K562 (cell line): ENCODE measurements at regions not wholly inside any gene's neighbourhood (a gene's known extent, or its start where the extent isn't known, plus 50 kb on each side); places are given as distances from the start of the nearest gene placed in this dataset.
A peak's percentile ranks its signal among the peaks of the same experiment; 100 is the strongest.

Experiments used
- ATAC-seq: fragments of 200-7000 bp; cut with Tn5 transposase; 3 replicates; pipeline ENCODE4 v1.9.1; 2020; ENCODE audit warnings: moderate library complexity
- BruUV-seq: library from RNA; stranded (reverse); fragments of 400-500 nt; replicated peaks from 2 replicates; lab custom pipeline; 2021; lab: Mats Ljungman, UMichigan
- CTCF ChIA-PET: fragments of 300-600 bp; formaldehyde crosslinking; extraction: SDS; loops from one replicate; lab custom pipeline; 2021; ENCODE audit warnings: low intra/inter-chr PET ratio; lab: Yijun Ruan, JAX
- POLR2A ChIA-PET: fragments of 300-600, 350-650 bp; sonication (Branson Sonifier 250); formaldehyde crosslinking; extraction: SDS; loops from one replicate; lab custom pipeline; 2021; ENCODE audit warnings: antibody characterized with exemption, inconsistent platforms; lab: Yijun Ruan, JAX
- DNase-seq, 4 experiments: peaks; one replicate each; pipeline versions ENCODE4 v3.0.0 to v3.0.0-alpha.2; 2011 to 2018; ENCODE audit warnings: low spot score in 3 of 4, mixed read lengths in 3 of 4; ENCODE audit errors: extremely low read depth in 1 of 4
- FAIRE-seq: peaks from 2 replicates; lab custom pipeline; 2011; peaks lifted over from hg19 to GRCh38; lab: Jason Lieb, UNC
- H2AFZ ChIP-seq: 2 replicates; pipeline ENCODE4 v1.6.0; 2011; ENCODE audit warnings: low read depth, low read length, control low read depth, inconsistent platforms
- H3K27ac ChIP-seq: fragments of 200-600 bp; 3 replicates; pipeline ENCODE4 v1.8.0; 2011; ENCODE audit warnings: low read depth, mild to moderate bottlenecking, control low read depth, inconsistent platforms, low read length, moderate library complexity, mixed read lengths; ENCODE audit errors: extremely low read depth
- H3K27me3 ChIP-seq, 2 experiments: fragments of 300-600 bp in 1 of 2; 2 replicates in 1 of 2; 3 replicates in 1 of 2; pipeline versions ENCODE4 v1.6.0 to v1.8.0; 2011; ENCODE audit warnings: inconsistent platforms in 2 of 2, low read length in 2 of 2, mild to moderate bottlenecking in 1 of 2, mixed read lengths in 1 of 2, moderate library complexity in 1 of 2; ENCODE audit not compliant: control insufficient read depth in 2 of 2, insufficient read depth in 2 of 2
- H3K36me3 ChIP-seq: fragments of 300-600 bp; 3 replicates; pipeline ENCODE4 v1.8.0; 2011; ENCODE audit warnings: mild to moderate bottlenecking, low read length, inconsistent platforms; ENCODE audit not compliant: control insufficient read depth, insufficient read depth
- H3K4me1 ChIP-seq, 2 experiments: fragments of 200-600 bp in 1 of 2; replicated peaks in 1 of 2; 2 replicates in 1 of 2; 3 replicates in 1 of 2; pipeline versions ENCODE4 v1.5.1 to v1.8.0; 2011; ENCODE audit warnings: inconsistent platforms in 2 of 2, low read length in 2 of 2, mild to moderate bottlenecking in 1 of 2, mixed read lengths in 1 of 2, moderate library complexity in 1 of 2; ENCODE audit not compliant: control insufficient read depth in 2 of 2, insufficient read depth in 2 of 2
- H3K4me2 ChIP-seq: 2 replicates; pipeline ENCODE4 v1.6.1; 2011; ENCODE audit warnings: low read length, control low read depth, inconsistent platforms, mixed read lengths; ENCODE audit not compliant: insufficient read depth
- H3K4me3 ChIP-seq: fragments of 200-600 bp; sonication (generic), shearing (Covaris generic); 2 replicates; pipeline ENCODE4 v1.5.1; 2016; ENCODE audit warnings: control low read depth, inconsistent platforms
- H3K79me2 ChIP-seq: fragments of 200-600 bp; 3 replicates; pipeline ENCODE4 v1.8.0; 2011; ENCODE audit warnings: low read length, inconsistent platforms; ENCODE audit not compliant: control insufficient read depth, insufficient read depth
- H3K9ac ChIP-seq, 2 experiments: 2 replicates each; pipeline versions ENCODE4 v1.6.0 to v1.6.1; 2011; ENCODE audit warnings: low read depth in 2 of 2, low read length in 2 of 2, control low read depth in 1 of 2, inconsistent platforms in 1 of 2, mild to moderate bottlenecking in 1 of 2, mixed read lengths in 1 of 2; ENCODE audit not compliant: insufficient read depth in 1 of 2
- H3K9me1 ChIP-seq: one replicate; pipeline ENCODE4 v1.6.0; 2011; ENCODE audit warnings: inconsistent platforms, mild to moderate bottlenecking, low read length, moderate library complexity; ENCODE audit not compliant: control insufficient read depth, insufficient read depth
- H3K9me3 ChIP-seq: replicated peaks from 2 replicates; pipeline ENCODE4 v1.5.1; 2011; ENCODE audit warnings: low read depth, low read length, inconsistent platforms; ENCODE audit not compliant: control insufficient read depth, insufficient read depth
- H4K20me1 ChIP-seq: replicated peaks from 2 replicates; pipeline ENCODE4 v1.6.1; 2011; ENCODE audit warnings: low read length, inconsistent platforms, mixed read lengths; ENCODE audit not compliant: control insufficient read depth, insufficient read depth
- CLOCK ChIP-seq: fragments of 250-450 bp; sonication (Bioruptor Pico); IDR thresholded peaks from 2 replicates; pipeline ENCODE4 v1.4.0; 2020; ENCODE audit warnings: mild to moderate bottlenecking, moderate library complexity, borderline replicate concordance
- ELF4 ChIP-seq: fragments of 450-650 bp; formaldehyde crosslinking; IDR thresholded peaks from 2 replicates; pipeline ENCODE4 v1.4.0; 2022; ENCODE audit warnings: missing genetic modification characterization
- GTF2B ChIP-seq: IDR thresholded peaks from 2 replicates; pipeline ENCODE4 v1.6.1; 2011; ENCODE audit not compliant: insufficient read length; ENCODE audit errors: extremely low read depth
- NUFIP1 ChIP-seq: fragments of 450-650 bp; IDR thresholded peaks from 2 replicates; pipeline ENCODE4 v1.6.1; 2018; ENCODE audit not compliant: partially characterized antibody
- PHF8 ChIP-seq: fragments of 200-600 bp; sonication (generic); IDR thresholded peaks from 2 replicates; pipeline ENCODE4 v1.6.1; 2012; ENCODE audit warnings: mixed run types, mild to moderate bottlenecking, inconsistent platforms, low read length, moderate library complexity, borderline replicate concordance
- TFAP4 ChIP-seq: sonication (generic); formaldehyde crosslinking; IDR thresholded peaks from 2 replicates; pipeline ENCODE4 v1.8.0; 2022; ENCODE audit warnings: missing genetic modification reagents, mild to moderate bottlenecking, moderate library complexity, borderline replicate concordance
- ZNF551 ChIP-seq: fragments of 250-450 bp; sonication (Bioruptor Pico); IDR thresholded peaks from 2 replicates; pipeline ENCODE4 v1.5.0; 2021; ENCODE audit warnings: mild to moderate bottlenecking, moderate library complexity
- ZNF655 ChIP-seq: fragments of 250-450 bp; sonication (Bioruptor Pico); IDR thresholded peaks from 2 replicates; pipeline ENCODE4 v1.5.0; 2021
- WGBS: fragments of 100-300 bp; shearing (Covaris generic); methylation state at CpG from one replicate; pipeline ENCODE4 v1.1.6; 2016; ENCODE audit warnings: low coverage, mixed read lengths; ENCODE audit not compliant: insufficient coverage; ENCODE audit errors: missing lambda C conversion rate; 5-methylcytosine and 5-hydroxymethylcytosine counted together
- in situ Hi-C: fragments of 300-500 bp; cut with MboI; formaldehyde crosslinking; loops from 4 replicates; pipeline ENCODE4 v1.15.0; 2018; ENCODE audit warnings: inconsistent platforms, mixed read lengths
- intact Hi-C: fragments of 100-400 bp; cut with micrococcal nuclease; formaldehyde crosslinking; loops from 2 replicates; pipeline ENCODE4 v1.14.2; 2022

GRCh38 chr18:2108591-2108990, 462.7 kb downstream of the METTL4 start (continued):
- TF ChIP-seq CLOCK (CRISPR knock-in tag) (no peak), ZNF655 (CRISPR knock-in tag) (no peak), TFAP4 (no peak), ELF4 (no peak)

- Histone ChIP-seq H3K27ac (no peak overlapping the region), H3K4me1 (no peaks in the 10 kb centered on the region; a peak in 1 of 5 replicates), H3K9me3 (no peaks in the 10 kb centered on the region), H3K4me2 (no peak overlapping the region), H3K27me3 (no peaks in the 10 kb centered on the region), H3K9ac (no peak overlapping the region), H3K79me2 (no peaks in the 10 kb centered on the region), H4K20me1 (no peaks in the 10 kb centered on the region), H3K4me3 (no peak overlapping the region), H2AFZ (no peak overlapping the region), H3K9me1 (no peaks in the 10 kb centered on the region), H3K36me3 (no peaks in the 10 kb centered on the region)
- DNase-seq (no peak), ATAC-seq (no peak), FAIRE-seq (peak; percentile 19)
- no TSS peak for BruUV-seq
- ChIA-PET POLR2A (interaction anchor here (1.2 kb wide), 1 partner anchor 10 kb away, joined by 3 read pairs; no protein-coding TSS in a partner anchor), CTCF (no interaction called here)
- 4% methylated on average over 3 of the region's 3 CpGs for WGBS
- in situ Hi-C loops (loop anchor here (5.0 kb wide), 1 partner anchor 426 kb away; no protein-coding TSS in a partner anchor), intact Hi-C loops (no loop called here)
- no peak for TF ChIP-seq GTF2B
- no peak for TF ChIP-seq PHF8
- no peak for TF ChIP-seq NUFIP1
- TF ChIP-seq ZNF551: no peak
Measured at GRCh38 chr18:2111456-2111855, 459.8 kb downstream of the METTL4 start.
